Muscle layer of duodenum (tissue), 2 donors: ENCODE measurements at regions not wholly inside any gene's neighbourhood (a gene's known extent, or its start where the extent isn't known, plus 50 kb on each side); places are given as distances from the start of the nearest gene placed in this dataset.

ENCODE experiments used
- H3K27ac ChIP-seq: one replicate; pipeline ENCODE4 v1.7.0; 2013; ENCODE audit warnings: mild to moderate bottlenecking, low read length
- H3K27me3 ChIP-seq: one replicate; pipeline ENCODE4 v1.7.0; 2013; ENCODE audit warnings: low read depth, mild to moderate bottlenecking, control low read depth, low read length
- H3K36me3 ChIP-seq, 2 donors: one replicate each; pipeline ENCODE4 v1.7.0; 2013; ENCODE audit warnings: low read length in 2 of 2, control low read depth in 1 of 2, mild to moderate bottlenecking in 1 of 2; ENCODE audit not compliant: insufficient read depth in 2 of 2, control insufficient read depth in 1 of 2
- H3K4me1 ChIP-seq, 2 donors: one replicate each; pipeline ENCODE4 v1.7.0; 2013; ENCODE audit warnings: low read length in 2 of 2, mild to moderate bottlenecking in 2 of 2, control low read depth in 1 of 2, moderate library complexity in 1 of 2; ENCODE audit not compliant: insufficient read depth in 2 of 2, control insufficient read depth in 1 of 2
- H3K4me3 ChIP-seq, 2 donors: one replicate each; pipeline ENCODE4 v1.7.0; 2013; ENCODE audit warnings: low read length in 2 of 2, low read depth in 1 of 2, mild to moderate bottlenecking in 1 of 2
- H3K9me3 ChIP-seq, 2 donors: one replicate each; pipeline ENCODE4 v1.7.0; 2013; ENCODE audit warnings: low read length in 2 of 2, control low read depth in 1 of 2, mild to moderate bottlenecking in 1 of 2; ENCODE audit not compliant: control insufficient read depth in 1 of 2
- donor health status: healthy.

- Histone ChIP-seq H3K27ac (no peak overlapping the region), H3K4me3 (no peak overlapping the region), H3K9me3 (no peaks in the 10 kb centered on the region), H3K27me3 (no peaks in the 10 kb centered on the region), H3K36me3 (no peaks in the 10 kb centered on the region), H3K4me1 (no peaks in the 10 kb centered on the region)
These were observed 196.8 kb upstream of the HSF2 start for GRCh38 chr6:122202576-122203137.

GRCh38 chr6:122207061-122207460 is 192.4 kb upstream of the HSF2 start:
- Histone ChIP-seq H3K4me1 (no peaks in the 10 kb centered on the region), H3K9me3 (no peaks in the 10 kb centered on the region), H3K36me3 (no peaks in the 10 kb centered on the region), H3K27me3 (no peaks in the 10 kb centered on the region), H3K4me3 (no peak overlapping the region), H3K27ac (no peak overlapping the region)

DNA sequence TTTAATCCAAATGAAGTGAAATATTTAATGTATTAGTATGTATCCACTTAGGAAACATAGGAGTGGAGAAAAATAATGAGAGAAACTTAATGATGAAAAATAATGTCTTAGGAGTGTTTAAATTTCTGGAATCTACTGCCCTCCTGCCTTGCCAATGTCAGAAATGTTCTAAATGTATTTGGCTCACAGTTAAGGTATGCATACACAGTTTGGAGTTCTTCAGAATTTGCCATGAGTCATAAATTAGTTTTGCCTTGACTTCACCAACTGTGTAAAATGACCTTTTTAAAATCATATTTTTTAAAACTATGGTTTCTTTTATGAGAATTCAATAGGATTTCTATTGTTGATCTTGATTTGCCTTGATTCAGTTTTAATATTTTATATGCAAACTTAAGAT is 191.7 kb upstream of the HSF2 start:
- Histone ChIP-seq H3K27me3 (no peaks in the 10 kb centered on the region), H3K36me3 (no peaks in the 10 kb centered on the region), H3K27ac (no peak overlapping the region), H3K4me3 (no peak overlapping the region), H3K9me3 (no peaks in the 10 kb centered on the region), H3K4me1 (no peaks in the 10 kb centered on the region)

DNA sequence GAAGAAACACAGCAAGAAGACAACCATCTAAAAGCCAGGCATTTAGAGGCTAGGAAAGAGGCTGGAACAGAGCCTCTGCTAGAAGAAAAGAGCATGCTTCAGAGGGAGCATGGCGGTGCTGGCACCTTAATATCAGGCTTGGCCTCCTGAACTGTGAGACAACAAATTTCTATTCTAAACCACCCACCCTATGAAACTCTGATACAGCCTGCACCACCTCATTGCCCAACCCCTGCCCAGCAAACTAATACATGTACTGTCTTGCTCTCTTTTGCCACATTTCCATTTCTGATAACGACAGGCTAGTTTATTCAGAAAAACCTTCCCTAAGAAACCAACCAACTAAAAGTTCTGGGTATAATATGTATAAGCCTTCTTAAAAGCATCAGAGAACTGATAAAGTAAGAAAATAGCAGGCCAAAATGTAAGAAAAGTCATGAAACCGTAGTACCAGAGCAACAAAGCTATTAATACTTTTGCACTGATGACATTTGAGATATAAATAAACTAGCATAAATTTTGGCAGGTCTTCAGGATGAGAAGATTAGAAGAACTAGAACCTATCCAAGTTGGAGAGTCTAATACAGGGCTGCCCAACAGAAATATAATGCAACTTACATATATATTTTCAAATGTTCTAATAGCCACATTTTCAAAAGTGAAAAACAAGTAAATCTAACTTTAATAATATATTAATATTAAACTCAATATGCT is 184.7 kb upstream of the HSF2 start:
- Histone ChIP-seq H3K4me3 (no peak overlapping the region), H3K9me3 (no peaks in the 10 kb centered on the region), H3K4me1 (no peaks in the 10 kb centered on the region), H3K36me3 (no peaks in the 10 kb centered on the region), H3K27ac (no peak overlapping the region), H3K27me3 (no peaks in the 10 kb centered on the region)

DNA sequence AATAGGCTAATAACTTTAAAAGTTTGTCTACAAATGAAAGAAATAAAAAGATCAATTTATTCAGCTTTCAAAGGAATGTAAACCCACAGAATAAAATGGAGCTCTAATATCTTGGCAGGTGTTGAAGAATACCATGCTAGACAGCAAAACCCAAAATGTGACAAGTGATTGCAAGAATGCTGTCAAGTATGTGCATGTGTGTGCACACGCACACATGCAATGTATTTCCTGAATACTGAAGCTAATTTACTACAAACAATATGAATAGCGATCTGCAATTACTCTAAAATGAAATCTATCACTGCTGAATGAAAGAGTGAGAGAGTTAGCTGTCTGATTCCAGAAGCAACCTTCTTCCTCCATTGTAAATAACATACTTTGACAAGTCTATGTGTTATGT is 179.2 kb upstream of the HSF2 start:
- Histone ChIP-seq H3K9me3 (no peaks in the 10 kb centered on the region), H3K27ac (no peak overlapping the region), H3K4me3 (no peak overlapping the region), H3K36me3 (no peaks in the 10 kb centered on the region), H3K4me1 (no peaks in the 10 kb centered on the region), H3K27me3 (no peaks in the 10 kb centered on the region)

- Histone ChIP-seq H3K4me1 (no peaks in the 10 kb centered on the region), H3K36me3 (no peaks in the 10 kb centered on the region), H3K27ac (no peak overlapping the region), H3K4me3 (no peak overlapping the region), H3K27me3 (no peaks in the 10 kb centered on the region), H3K9me3 (no peaks in the 10 kb centered on the region)
These were observed 176.7 kb upstream of the HSF2 start for GRCh38 chr6:122222761-122223160.

GRCh38 chr6:122223251-122223650 is 176.2 kb upstream of the HSF2 start:
- Histone ChIP-seq H3K27ac (no peak overlapping the region), H3K4me3 (no peak overlapping the region), H3K27me3 (no peaks in the 10 kb centered on the region), H3K36me3 (no peaks in the 10 kb centered on the region), H3K9me3 (no peaks in the 10 kb centered on the region), H3K4me1 (no peaks in the 10 kb centered on the region)

- Histone ChIP-seq H3K9me3 (peaks cover 0 to 10% of the 10 kb centered on the region in 2 donors), H3K4me3 (no peak overlapping the region), H3K27ac (no peak overlapping the region), H3K4me1 (no peaks in the 10 kb centered on the region), H3K36me3 (no peaks in the 10 kb centered on the region), H3K27me3 (no peaks in the 10 kb centered on the region)
These were observed 160.6 kb upstream of the HSF2 start for GRCh38 chr6:122238861-122239260.

DNA sequence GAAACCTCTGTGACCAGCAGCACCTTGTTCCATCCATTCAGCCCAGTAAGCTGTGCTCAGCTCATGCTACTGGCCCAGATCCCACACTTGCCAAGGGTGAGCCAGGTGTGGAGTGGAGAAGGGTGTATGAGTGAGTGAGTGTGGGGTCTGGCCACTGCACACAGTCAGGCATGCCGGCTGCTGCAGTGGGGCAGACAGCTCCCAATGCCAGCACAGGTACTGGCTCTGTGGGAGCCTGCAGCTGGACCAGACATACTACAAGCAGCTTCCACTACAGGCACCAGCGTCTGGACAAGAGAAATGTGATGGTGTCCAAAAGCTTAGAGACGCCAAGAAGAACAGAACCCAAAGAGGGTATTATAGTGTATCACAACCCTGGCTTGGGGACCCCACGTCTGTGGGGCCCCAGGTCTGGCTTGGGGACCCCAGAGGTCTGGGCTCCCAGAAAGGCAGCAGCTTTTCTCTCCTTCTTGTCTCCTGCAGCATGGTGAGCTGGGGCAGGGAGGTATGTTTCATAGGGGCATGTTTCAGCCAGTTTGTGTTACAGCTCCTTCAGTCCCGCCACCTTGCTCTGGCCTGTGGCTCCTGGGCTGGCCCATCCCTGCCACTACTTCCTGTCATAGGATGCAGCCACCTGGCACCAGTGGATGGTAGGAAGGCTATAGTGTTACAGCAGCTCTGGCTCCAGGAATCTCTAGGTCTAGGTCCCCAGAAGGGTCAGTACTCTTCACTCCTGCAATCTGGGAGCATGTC is 152.4 kb upstream of the HSF2 start:
- Histone ChIP-seq H3K4me3 (no peak overlapping the region), H3K4me1 (no peaks in the 10 kb centered on the region), H3K27me3 (no peaks in the 10 kb centered on the region)

GRCh38 chr6:122248001-122248669 is 151.3 kb upstream of the HSF2 start:
- Histone ChIP-seq H3K36me3 (no peaks in the 10 kb centered on the region), H3K4me3 (no peak overlapping the region), H3K4me1 (no peaks in the 10 kb centered on the region), H3K9me3 (peaks cover 0 to 9% of the 10 kb centered on the region in 2 donors), H3K27ac (no peak overlapping the region), H3K27me3 (no peaks in the 10 kb centered on the region)

More for the DNA sequence above, 152.4 kb upstream of the HSF2 start:
- Histone ChIP-seq H3K36me3 (no peaks in the 10 kb centered on the region), H3K9me3 (peaks cover 0 to 16% of the 10 kb centered on the region in 2 donors), H3K27ac (no peak overlapping the region)

DNA sequence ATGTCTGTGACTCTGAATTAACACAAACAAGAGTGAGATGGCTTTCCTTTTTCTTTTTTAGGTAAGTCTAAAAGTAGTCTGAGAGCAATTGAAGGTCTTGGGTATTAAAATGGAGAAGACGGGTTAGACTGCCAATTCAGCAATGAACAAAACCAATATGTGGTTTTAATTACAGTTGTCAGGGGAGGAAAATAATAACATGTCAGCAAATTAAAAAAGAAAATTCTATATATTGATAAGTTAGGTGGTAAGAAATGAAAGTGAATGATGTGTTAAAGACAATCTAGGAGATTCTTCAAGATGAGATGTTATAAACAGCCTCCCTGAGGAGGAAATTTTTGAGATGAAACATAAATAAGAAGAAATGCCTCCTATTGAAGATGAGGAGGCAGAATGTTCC is 150.6 kb upstream of the HSF2 start:
- Histone ChIP-seq H3K4me1 (no peaks in the 10 kb centered on the region), H3K4me3 (no peak overlapping the region), H3K9me3 (peaks cover 0 to 6% of the 10 kb centered on the region in 2 donors), H3K27me3 (no peaks in the 10 kb centered on the region), H3K36me3 (no peaks in the 10 kb centered on the region), H3K27ac (no peak overlapping the region)
